Muscle of leg (tissue), 3 donors: ENCODE measurements at regions not wholly inside any gene's neighbourhood (a gene's known extent, or its start where the extent isn't known, plus 50 kb on each side); places are given as distances from the start of the nearest gene placed in this dataset.
A peak's percentile ranks its signal among the peaks of the same experiment; 100 is the strongest.

Experiments
- DNase-seq: peaks from one replicate; pipeline ENCODE4 v3.0.0; 2013
- H3K27ac ChIP-seq: one replicate; pipeline ENCODE4 v1.5.1; 2013; ENCODE audit warnings: mild to moderate bottlenecking, low read length, control low read depth
- H3K27me3 ChIP-seq: one replicate; pipeline ENCODE4 v1.6.1; 2013; ENCODE audit warnings: low read length; ENCODE audit not compliant: control insufficient read depth, insufficient read depth
- H3K36me3 ChIP-seq: one replicate; pipeline ENCODE4 v1.6.1; 2013; ENCODE audit warnings: low read length; ENCODE audit not compliant: control insufficient read depth, insufficient read depth
- H3K4me1 ChIP-seq: one replicate; pipeline ENCODE4 v1.6.1; 2013; ENCODE audit warnings: low read length; ENCODE audit not compliant: control insufficient read depth, insufficient read depth
- H3K4me3 ChIP-seq: one replicate; pipeline ENCODE4 v1.5.1; 2013; ENCODE audit warnings: low read length, control low read depth
- H3K9me3 ChIP-seq: replicated peaks from 2 replicates; pipeline ENCODE4 v1.6.1; 2013; ENCODE audit warnings: low read depth, low read length; ENCODE audit not compliant: control insufficient read depth
- WGBS: methylation state at CpG from one replicate; pipeline ENCODE4 v1.1.5; 2013; ENCODE audit warnings: missing lambda C conversion rate; ENCODE audit not compliant: insufficient coverage; 5-methylcytosine and 5-hydroxymethylcytosine counted together

- 92% methylated on average over 2 of the region's 3 CpGs for WGBS
- Histone ChIP-seq H3K4me3 (no peak overlapping the region), H3K27ac (no peak overlapping the region), H3K27me3 (no peaks in the 10 kb centered on the region), H3K4me1 (no peaks in the 10 kb centered on the region), H3K36me3 (no peaks in the 10 kb centered on the region), H3K9me3 (no peaks in the 10 kb centered on the region)
- DNase-seq = no peak
These were observed 102.8 kb upstream of the SGK1 start for GRCh38 chr6:134420614-134421181.

DNA sequence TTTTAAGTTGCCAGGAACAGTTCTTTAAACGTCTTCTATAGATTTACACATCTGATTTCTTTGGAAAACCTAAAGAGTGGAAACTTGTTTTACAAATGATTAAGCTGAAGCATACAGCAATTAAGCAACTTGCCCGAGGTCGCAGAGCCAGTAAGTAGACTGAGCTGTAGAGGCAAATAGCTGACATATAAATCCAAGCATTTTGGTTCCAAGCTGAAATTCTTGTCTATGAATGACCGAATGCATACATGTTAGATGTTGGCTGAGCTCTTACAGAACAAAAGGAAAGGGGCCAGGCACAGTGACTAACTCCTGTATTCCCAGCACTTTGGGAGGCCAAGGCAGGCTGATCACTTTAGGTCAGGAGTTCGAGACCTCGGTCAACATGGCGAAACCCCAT, 101.8 kb upstream of the SGK1 start:
- H3K36me3 ChIP-seq = no peaks in the 10 kb centered on the region
- no peaks in the 10 kb centered on the region for H3K9me3 ChIP-seq
- DNase-seq = peak; percentile 40
- H3K27ac ChIP-seq = no peak overlapping the region
- H3K4me1 ChIP-seq = no peaks in the 10 kb centered on the region
- H3K4me3 ChIP-seq = no peak overlapping the region
- no peaks in the 10 kb centered on the region for H3K27me3 ChIP-seq
- WGBS = 64% methylated on average over 5 of the region's 7 CpGs

GRCh38 chr6:134416418-134417154, 98.7 kb upstream of the SGK1 start:
- no peaks in the 10 kb centered on the region for H3K36me3 ChIP-seq
- H3K4me3 ChIP-seq = no peak overlapping the region
- no peaks in the 10 kb centered on the region for H3K27me3 ChIP-seq
- H3K9me3 ChIP-seq = no peaks in the 10 kb centered on the region
- DNase-seq = no peak
- 100% methylated on average over 1 of the region's 10 CpGs for WGBS
- no peaks in the 10 kb centered on the region for H3K4me1 ChIP-seq
- H3K27ac ChIP-seq = no peak overlapping the region

GRCh38 chr6:134415656-134416055, 97.7 kb upstream of the SGK1 start:
- Histone ChIP-seq H3K36me3 (no peaks in the 10 kb centered on the region), H3K27ac (no peak overlapping the region), H3K4me3 (no peak overlapping the region), H3K27me3 (no peaks in the 10 kb centered on the region), H3K4me1 (no peaks in the 10 kb centered on the region), H3K9me3 (no peaks in the 10 kb centered on the region)
- no peak for DNase-seq
- WGBS = 57% methylated on average over 3 of the region's 4 CpGs

GRCh38 chr6:134415194-134415593, 97.3 kb upstream of the SGK1 start:
- Histone ChIP-seq H3K27me3 (no peaks in the 10 kb centered on the region), H3K4me3 (no peak overlapping the region), H3K4me1 (no peaks in the 10 kb centered on the region), H3K27ac (no peak overlapping the region), H3K36me3 (no peaks in the 10 kb centered on the region), H3K9me3 (no peaks in the 10 kb centered on the region)
- no peak for DNase-seq
- WGBS = no CpG with 5 or more reads among the region's 4 CpGs

DNA sequence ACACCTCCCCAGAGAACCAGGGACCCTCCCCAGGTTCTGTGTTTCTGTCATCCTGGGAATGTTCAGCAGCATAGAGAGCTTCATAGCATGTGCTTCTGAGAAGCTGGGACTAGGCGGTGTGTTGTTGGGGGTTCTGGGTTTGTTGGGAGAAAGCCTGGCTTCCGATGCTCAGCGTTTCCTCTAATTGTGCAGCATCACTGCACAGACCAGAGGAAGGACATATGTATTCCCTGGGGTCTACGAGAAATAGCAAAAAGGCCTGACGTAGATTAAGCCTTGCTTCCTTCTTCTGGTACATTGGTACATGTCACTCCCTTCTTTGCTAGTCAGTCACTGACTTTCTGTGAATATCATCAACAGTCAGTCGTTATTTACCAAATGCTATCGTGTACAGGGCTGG, 96.9 kb upstream of the SGK1 start:
- Histone ChIP-seq H3K27ac (peak overlapping the region; percentile 33), H3K36me3 (no peaks in the 10 kb centered on the region), H3K9me3 (no peaks in the 10 kb centered on the region), H3K27me3 (no peaks in the 10 kb centered on the region), H3K4me3 (no peak overlapping the region), H3K4me1 (no peaks in the 10 kb centered on the region)
- WGBS = 72% methylated on average over 5 of the region's 7 CpGs
- peak; percentile 43 for DNase-seq

DNA sequence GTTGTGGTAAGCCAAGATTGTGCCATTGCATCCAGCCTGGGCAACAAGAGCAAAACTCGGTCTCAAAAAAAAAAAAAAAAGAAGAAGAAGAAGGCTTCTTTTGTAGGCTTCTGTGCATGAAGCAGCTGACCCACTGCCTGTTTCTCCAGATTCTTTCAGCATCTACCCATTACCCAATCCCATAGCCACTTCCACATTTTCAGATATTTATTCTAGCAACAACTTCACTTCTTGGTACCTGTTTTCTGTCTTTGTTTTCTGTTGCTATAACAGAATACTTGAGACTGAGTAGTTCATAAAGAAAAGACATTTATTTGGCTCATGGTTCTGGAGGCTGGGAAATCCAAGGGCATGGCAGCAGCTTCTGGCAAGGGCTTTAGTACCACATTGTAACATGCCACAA, 95.3 kb upstream of the SGK1 start:
- DNase-seq = no peak
- no peaks in the 10 kb centered on the region for H3K27me3 ChIP-seq
- WGBS = 80% methylated on average over 1 of the region's 1 CpG
- H3K4me3 ChIP-seq = no peak overlapping the region
- H3K36me3 ChIP-seq = no peaks in the 10 kb centered on the region
- H3K9me3 ChIP-seq = no peaks in the 10 kb centered on the region
- H3K27ac ChIP-seq = no peak overlapping the region
- no peaks in the 10 kb centered on the region for H3K4me1 ChIP-seq

GRCh38 chr6:134410541-134410940, 92.6 kb upstream of the SGK1 start:
- H3K27me3 ChIP-seq = no peaks in the 10 kb centered on the region
- H3K4me1 ChIP-seq = no peaks in the 10 kb centered on the region
- DNase-seq = no peak
- no peaks in the 10 kb centered on the region for H3K36me3 ChIP-seq
- H3K27ac ChIP-seq = no peak overlapping the region
- no peaks in the 10 kb centered on the region for H3K9me3 ChIP-seq
- WGBS = 57% methylated on average over 1 of the region's 1 CpG
- no peak overlapping the region for H3K4me3 ChIP-seq

GRCh38 chr6:134407791-134408190, 89.9 kb upstream of the SGK1 start:
- Histone ChIP-seq H3K4me1 (no peaks in the 10 kb centered on the region), H3K9me3 (no peaks in the 10 kb centered on the region), H3K4me3 (no peak overlapping the region), H3K27ac (no peak overlapping the region), H3K27me3 (no peaks in the 10 kb centered on the region), H3K36me3 (no peaks in the 10 kb centered on the region)
- 100% methylated on average over 1 of the region's 2 CpGs for WGBS
- DNase-seq = no peak

DNA sequence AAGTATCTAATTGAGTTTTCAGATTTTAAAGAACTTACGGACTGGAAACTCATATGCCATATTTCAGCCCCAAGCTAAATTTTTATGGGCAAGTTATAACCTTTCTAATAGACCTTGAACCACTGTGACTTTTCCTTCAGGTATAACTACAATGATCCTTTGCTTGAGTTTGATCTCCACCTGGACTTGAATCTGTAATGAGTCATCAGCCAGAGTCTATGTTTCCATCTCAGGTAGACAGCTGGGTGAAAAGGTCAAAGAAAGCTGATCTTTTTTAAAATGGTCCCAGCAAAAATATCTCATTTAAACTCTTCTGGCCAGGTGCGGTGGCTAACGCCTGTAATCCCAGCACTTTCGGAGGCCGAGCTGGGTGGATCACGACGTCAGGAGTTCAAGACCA, 88.4 kb upstream of the SGK1 start:
- Histone ChIP-seq H3K4me1 (no peaks in the 10 kb centered on the region), H3K27me3 (no peaks in the 10 kb centered on the region), H3K4me3 (no peak overlapping the region), H3K9me3 (no peaks in the 10 kb centered on the region), H3K27ac (no peak overlapping the region), H3K36me3 (no peaks in the 10 kb centered on the region)
- no peak for DNase-seq
- 93% methylated on average over 3 of the region's 7 CpGs for WGBS
